ENCODE measurements at regions not wholly inside any gene's neighbourhood (a gene's known extent, or its start where the extent isn't known, plus 50 kb on each side); places are given as distances from the start of the nearest gene placed in this dataset.
"Not testable (repeated sequence)": the region's sequence is repeated elsewhere in the genome, so short reads cannot be mapped to it uniquely, and the experiment has no call there.

GRCh38 chr5:174523311-174524071 lies 200.9 kb upstream of the MSX2 start:
- no peaks in the 10 kb centered on the region for H3K36me3 Mint-ChIP-seq
- H3K27ac Mint-ChIP-seq = no peak overlapping the region
- H3K4me3 Mint-ChIP-seq = no peak overlapping the region
- no peaks in the 10 kb centered on the region for H3K4me1 Mint-ChIP-seq
- DNase-seq (no peak), ATAC-seq (ENCODE audit: low read depth) (no peak)
- POLR2A ChIA-PET = no interaction called here
- no peaks in the 10 kb centered on the region for H3K9me3 Mint-ChIP-seq
- H3K27me3 Mint-ChIP-seq = no peaks in the 10 kb centered on the region

DNA sequence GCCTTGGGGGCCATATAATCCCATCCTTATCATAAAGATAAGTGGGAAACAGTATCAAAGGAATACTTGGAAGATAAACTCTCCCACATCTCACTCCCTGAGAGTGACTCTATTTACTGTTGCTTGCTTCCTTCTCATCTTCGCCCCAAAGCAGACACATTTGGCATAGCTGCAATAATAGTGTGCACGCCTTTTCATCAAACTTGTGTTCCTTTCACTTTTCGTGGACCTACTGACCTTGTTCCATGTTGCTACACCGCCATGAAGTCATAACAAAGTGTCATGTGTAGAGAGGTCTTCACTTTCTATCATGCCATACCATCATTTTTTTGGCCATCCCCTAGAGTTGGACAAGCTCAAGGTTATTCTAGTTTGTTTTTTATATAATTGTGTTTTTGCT lies 200.0 kb upstream of the MSX2 start:
- no peaks in the 10 kb centered on the region for H3K9me3 Mint-ChIP-seq
- H3K27ac Mint-ChIP-seq = no peak overlapping the region
- no peak for ATAC-seq (ENCODE audit: low read depth)
- H3K27me3 Mint-ChIP-seq = no peaks in the 10 kb centered on the region
- H3K36me3 Mint-ChIP-seq = no peaks in the 10 kb centered on the region
- DNase-seq = no peak
- no peaks in the 10 kb centered on the region for H3K4me1 Mint-ChIP-seq
- no peak overlapping the region for H3K4me3 Mint-ChIP-seq
- POLR2A ChIA-PET = no interaction called here

- H3K4me3 Mint-ChIP-seq = no peak overlapping the region
- H3K36me3 Mint-ChIP-seq = no peaks in the 10 kb centered on the region
- POLR2A ChIA-PET = no interaction called here
- no peak for ATAC-seq (ENCODE audit: low read depth)
- DNase-seq = no peak
- no peaks in the 10 kb centered on the region for H3K4me1 Mint-ChIP-seq
- H3K27ac Mint-ChIP-seq = no peak overlapping the region
- H3K9me3 Mint-ChIP-seq = no peaks in the 10 kb centered on the region
- no peaks in the 10 kb centered on the region for H3K27me3 Mint-ChIP-seq
These were observed 198.2 kb upstream of the MSX2 start for GRCh38 chr5:174526177-174526576.

DNA sequence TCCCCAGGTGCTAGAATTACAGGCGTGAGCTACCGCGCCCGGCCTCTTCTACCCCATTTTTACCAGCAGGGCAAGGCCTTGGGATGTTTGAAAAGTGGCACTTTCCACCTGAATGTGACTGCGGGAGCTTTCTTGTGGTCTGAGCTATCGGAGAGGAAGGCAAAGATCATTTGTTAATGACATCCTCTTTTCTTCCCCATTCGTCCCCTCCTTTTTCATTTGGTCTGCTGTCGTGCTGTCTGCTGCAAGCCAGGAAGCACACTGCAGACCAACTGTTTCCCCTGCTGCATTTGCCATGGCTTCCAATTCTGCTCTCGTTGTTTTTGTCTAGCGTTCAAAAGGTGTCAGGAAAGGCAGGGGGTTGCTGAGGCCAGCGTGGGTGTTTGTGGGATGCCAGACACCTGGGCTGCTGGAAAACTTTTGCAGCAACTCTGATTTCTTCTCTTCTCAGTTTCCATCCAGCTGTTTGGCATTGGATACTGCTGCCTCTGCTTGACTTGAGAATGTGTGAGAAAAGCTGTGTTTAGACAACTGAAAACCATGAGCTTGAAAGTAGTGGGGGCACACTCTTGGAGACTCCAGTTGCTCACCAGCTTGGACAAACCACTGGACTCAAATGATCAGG lies 196.4 kb upstream of the MSX2 start:
- DNase-seq (no peak), ATAC-seq (ENCODE audit: low read depth) (no peak)
- H3K36me3 Mint-ChIP-seq = no peaks in the 10 kb centered on the region
- no peaks in the 10 kb centered on the region for H3K9me3 Mint-ChIP-seq
- no peak overlapping the region for H3K4me3 Mint-ChIP-seq
- no peaks in the 10 kb centered on the region for H3K4me1 Mint-ChIP-seq
- no peak overlapping the region for H3K27ac Mint-ChIP-seq
- H3K27me3 Mint-ChIP-seq = peaks cover 3% of the 10 kb centered on the region
- POLR2A ChIA-PET = no interaction called here

DNA sequence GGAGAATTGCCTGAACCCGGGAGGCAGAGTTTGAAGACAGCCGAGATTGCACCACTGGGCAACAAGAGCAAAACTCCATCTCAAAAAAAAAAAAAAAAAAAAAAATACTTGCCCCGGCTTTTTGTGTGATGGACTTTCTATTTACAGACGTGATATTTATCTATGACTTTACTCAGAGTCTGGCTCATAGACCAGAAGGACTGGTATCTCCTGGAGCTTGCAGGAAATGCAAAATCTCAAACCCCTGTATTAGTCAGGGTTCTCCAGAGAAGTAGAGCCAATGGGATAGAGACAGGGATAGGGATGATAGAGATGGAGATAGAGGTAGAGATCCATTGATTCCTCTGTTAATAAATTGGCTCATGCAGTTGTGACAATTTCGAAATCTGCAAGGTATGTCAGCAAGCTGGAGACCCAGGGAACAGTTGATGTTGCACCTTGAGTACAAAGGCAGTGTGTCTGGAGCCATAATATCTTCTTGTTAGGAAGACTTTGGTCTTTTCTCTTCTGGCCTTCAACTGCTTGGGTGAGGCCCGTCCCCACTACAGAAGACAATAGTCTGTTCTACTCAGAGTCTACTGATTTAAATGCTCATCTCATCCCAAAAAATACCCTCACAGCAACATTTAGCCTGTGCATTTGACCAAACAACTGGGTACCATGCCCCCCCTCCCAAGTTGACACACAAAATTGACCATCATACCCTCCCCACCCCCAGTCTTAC lies 195.4 kb upstream of the MSX2 start:
- POLR2A ChIA-PET = no interaction called here
- peaks cover 3% of the 10 kb centered on the region for H3K27me3 Mint-ChIP-seq
- no peaks in the 10 kb centered on the region for H3K36me3 Mint-ChIP-seq
- H3K4me3 Mint-ChIP-seq = no peak overlapping the region
- H3K4me1 Mint-ChIP-seq = no peaks in the 10 kb centered on the region
- no peak for ATAC-seq (ENCODE audit: low read depth)
- no peak for DNase-seq
- H3K27ac Mint-ChIP-seq = no peak overlapping the region
- H3K9me3 Mint-ChIP-seq = no peaks in the 10 kb centered on the region

DNA sequence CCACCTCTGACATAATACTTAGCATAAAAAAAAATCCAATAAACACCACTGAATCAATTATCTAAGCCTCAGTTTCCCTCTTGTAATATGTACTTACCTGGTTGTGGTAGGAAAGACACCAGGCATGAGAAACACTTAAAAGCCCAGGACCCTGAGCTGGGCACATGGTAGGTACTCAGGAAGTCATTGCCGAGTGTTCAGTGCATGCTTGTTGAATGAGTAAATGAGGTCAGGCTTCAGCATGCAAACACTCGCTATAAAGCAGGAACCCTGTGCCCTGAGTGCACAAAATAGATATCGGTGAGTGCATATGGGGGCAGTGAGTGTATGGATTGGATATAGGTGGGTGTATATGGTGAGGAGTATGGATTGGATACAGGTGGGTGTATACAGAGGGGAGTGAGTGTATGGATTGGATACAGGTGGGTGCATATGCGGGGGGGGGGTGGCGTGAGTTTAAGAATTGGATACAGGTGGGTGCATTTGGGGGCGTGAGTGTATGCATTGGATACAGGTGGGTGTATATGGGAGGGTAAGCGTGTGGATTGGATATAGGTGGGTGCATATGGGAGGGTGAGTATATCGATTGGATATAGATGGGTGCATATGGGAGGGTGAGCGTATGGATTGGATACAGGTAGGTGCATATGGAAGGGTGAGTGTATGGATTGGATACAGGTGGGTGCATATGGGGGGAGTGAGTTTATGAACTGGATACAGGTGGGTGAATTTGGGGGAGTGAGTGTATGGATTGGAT lies 194.3 kb upstream of the MSX2 start:
- H3K9me3 Mint-ChIP-seq = no peaks in the 10 kb centered on the region
- DNase-seq = no peak
- no peaks in the 10 kb centered on the region for H3K36me3 Mint-ChIP-seq
- POLR2A ChIA-PET = no interaction called here
- H3K4me1 Mint-ChIP-seq = no peaks in the 10 kb centered on the region
- no peak overlapping the region for H3K27ac Mint-ChIP-seq
- no peak overlapping the region for H3K4me3 Mint-ChIP-seq
- ATAC-seq (ENCODE audit: low read depth) = no peak
- H3K27me3 Mint-ChIP-seq = peaks cover 3% of the 10 kb centered on the region

DNA sequence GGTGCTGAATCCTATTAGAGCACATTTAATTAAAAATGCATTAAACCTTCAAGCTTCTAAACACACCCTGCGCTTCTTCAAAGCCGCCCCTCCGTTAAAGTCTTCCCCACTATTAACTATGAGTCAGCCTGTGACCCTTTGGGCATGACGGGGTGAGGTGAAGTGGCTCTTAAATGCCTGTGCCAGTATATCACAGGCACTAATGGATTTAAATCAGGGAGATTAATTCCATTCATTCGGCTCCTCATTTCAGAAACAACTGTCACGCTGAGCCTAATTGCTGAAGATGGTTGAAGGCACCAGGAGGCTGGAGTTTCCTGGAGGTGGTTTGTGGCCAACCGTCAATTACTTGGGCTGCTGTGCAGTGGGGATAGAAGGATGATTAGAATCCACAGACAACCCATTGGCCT lies 192.6 kb upstream of the MSX2 start:
- no peaks in the 10 kb centered on the region for H3K9me3 Mint-ChIP-seq
- H3K4me3 Mint-ChIP-seq = no peak overlapping the region

GRCh38 chr5:174532455-174533453 lies 191.6 kb upstream of the MSX2 start:
- no peaks in the 10 kb centered on the region for H3K4me1 Mint-ChIP-seq
- no peaks in the 10 kb centered on the region for H3K9me3 Mint-ChIP-seq
- H3K27me3 Mint-ChIP-seq = peaks cover 3% of the 10 kb centered on the region
- POLR2A ChIA-PET = no interaction called here
- no peaks in the 10 kb centered on the region for H3K36me3 Mint-ChIP-seq
- no peak overlapping the region for H3K27ac Mint-ChIP-seq
- DNase-seq (no peak), ATAC-seq (ENCODE audit: low read depth) (no peak)
- no peak overlapping the region for H3K4me3 Mint-ChIP-seq

More for the DNA sequence above, 192.6 kb upstream of the MSX2 start:
- Mint-ChIP-seq H3K27ac (no peak overlapping the region), H3K36me3 (no peaks in the 10 kb centered on the region), H3K27me3 (peaks cover 3% of the 10 kb centered on the region), H3K4me1 (no peaks in the 10 kb centered on the region)
- ATAC-seq (ENCODE audit: low read depth) (no peak), DNase-seq (no peak)
- POLR2A ChIA-PET = no interaction called here

GRCh38 chr5:174533751-174534241 lies 190.6 kb upstream of the MSX2 start:
- no peaks in the 10 kb centered on the region for H3K4me1 Mint-ChIP-seq
- no peaks in the 10 kb centered on the region for H3K36me3 Mint-ChIP-seq
- POLR2A ChIA-PET = no interaction called here
- H3K27me3 Mint-ChIP-seq = peaks cover 3% of the 10 kb centered on the region
- ATAC-seq (ENCODE audit: low read depth) (no peak), DNase-seq (no peak)
- H3K9me3 Mint-ChIP-seq = peaks cover 3% of the 10 kb centered on the region
- no peak overlapping the region for H3K27ac Mint-ChIP-seq
- no peak overlapping the region for H3K4me3 Mint-ChIP-seq

GRCh38 chr5:174535669-174536068 lies 188.7 kb upstream of the MSX2 start:
- POLR2A ChIA-PET = no interaction called here
- peaks cover 3% of the 10 kb centered on the region for H3K27me3 Mint-ChIP-seq
- H3K4me1 Mint-ChIP-seq = no peaks in the 10 kb centered on the region
- H3K36me3 Mint-ChIP-seq = no peaks in the 10 kb centered on the region
- DNase-seq = no peak
- no peak overlapping the region for H3K27ac Mint-ChIP-seq
- no peak overlapping the region for H3K4me3 Mint-ChIP-seq
- peaks cover 4% of the 10 kb centered on the region for H3K9me3 Mint-ChIP-seq
- ATAC-seq (ENCODE audit: low read depth) = no peak

GRCh38 chr5:174539823-174540222 lies 184.6 kb upstream of the MSX2 start:
- H3K9me3 Mint-ChIP-seq; H3K36me3 Mint-ChIP-seq; DNase-seq; ATAC-seq (ENCODE audit: low read depth); H3K4me1 Mint-ChIP-seq; H3K4me3 Mint-ChIP-seq; POLR2A ChIA-PET; H3K27ac Mint-ChIP-seq; H3K27me3 Mint-ChIP-seq: not testable (repeated sequence)

DNA sequence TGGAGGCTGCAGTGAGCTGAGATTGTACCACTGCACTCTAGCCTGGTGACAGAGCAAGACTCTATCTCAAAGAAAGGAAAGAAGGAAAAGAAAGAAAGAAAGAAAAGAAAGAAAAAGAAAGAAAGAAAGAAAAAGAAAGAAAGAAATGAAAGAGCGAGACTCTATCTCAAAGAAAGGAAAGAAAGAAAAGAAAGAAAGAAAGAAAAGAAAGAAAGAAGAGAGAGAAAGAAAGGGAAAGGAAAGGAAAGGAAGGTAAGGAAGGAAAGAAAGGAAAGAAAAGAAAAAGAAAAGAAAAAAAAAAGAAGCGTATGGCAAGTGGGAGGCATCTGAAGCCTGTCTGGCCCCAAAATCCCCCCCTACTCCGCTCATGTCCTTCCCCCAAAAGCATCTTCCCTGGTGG lies 182.3 kb upstream of the MSX2 start:
- DNase-seq = no peak
- POLR2A ChIA-PET = no interaction called here
- no peak for ATAC-seq (ENCODE audit: low read depth)
- Mint-ChIP-seq H3K9me3 (peaks cover 4% of the 10 kb centered on the region), H3K27ac (no peak overlapping the region), H3K4me3 (no peak overlapping the region), H3K4me1 (no peaks in the 10 kb centered on the region), H3K27me3 (no peaks in the 10 kb centered on the region), H3K36me3 (no peaks in the 10 kb centered on the region)

All from activated naive CD8-positive, alpha-beta T cell treated with anti-CD3 and anti-CD28 coated beads, Interleukin-2, amount 10 ng/mL, durations not matched to agents 7 days and 5 days (primary cell).